ENCODE measurements at regions not wholly inside any gene's neighbourhood (a gene's known extent, or its start where the extent isn't known, plus 50 kb on each side); places are given as distances from the start of the nearest gene placed in this dataset.

DNA sequence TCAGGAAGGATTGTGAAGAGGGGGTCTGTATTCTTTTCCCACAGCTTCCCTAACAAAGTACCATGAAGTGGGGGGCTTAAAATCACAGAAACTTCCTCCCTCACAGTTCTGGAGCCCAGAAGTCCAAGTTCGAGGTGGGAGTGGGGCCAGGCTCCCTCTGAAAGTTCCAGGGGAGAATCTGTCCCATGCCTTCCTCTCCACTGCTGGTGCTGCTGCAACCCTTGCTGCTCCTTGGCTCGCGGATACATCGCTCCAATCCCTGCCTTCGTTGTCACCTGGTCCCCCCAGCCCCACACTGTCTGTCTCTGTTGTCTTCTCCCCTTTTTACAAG is 134.1 kb downstream of the DDX1 start:
- H3K9ac ChIP-seq (ENCODE audit: low read length): no peak overlapping the region
- H2AFZ ChIP-seq (ENCODE audit: low read depth, low read length): no peak overlapping the region
- H3K4me3 ChIP-seq (ENCODE audit: low read length): no peak overlapping the region
- H3K9me3 ChIP-seq (ENCODE audit: low read length): no peaks in the 10 kb centered on the region
- no peaks in the 10 kb centered on the region for H3K79me2 ChIP-seq (replicated peaks; ENCODE audit: insufficient read depth, low read length)
- no peaks in the 10 kb centered on the region for H3K9me2 ChIP-seq (ENCODE audit: insufficient read depth, low read length)
- H4K20me1 ChIP-seq (ENCODE audit: insufficient read depth): no peaks in the 10 kb centered on the region
- no peaks in the 10 kb centered on the region for H3F3A ChIP-seq (ENCODE audit: insufficient read depth, low read length, poor library complexity, severe bottlenecking)
- no peaks in the 10 kb centered on the region for H3K27me3 ChIP-seq (ENCODE audit: insufficient read depth, low read depth, low read length)
- H3K4me2 ChIP-seq (ENCODE audit: low read length): no peak overlapping the region
- no peaks in the 10 kb centered on the region for H3K36me3 ChIP-seq (ENCODE audit: insufficient read depth, low read length)
- H3K27ac ChIP-seq (ENCODE audit: low read length): no peak overlapping the region
- TF ChIP-seq, protein P1, sequence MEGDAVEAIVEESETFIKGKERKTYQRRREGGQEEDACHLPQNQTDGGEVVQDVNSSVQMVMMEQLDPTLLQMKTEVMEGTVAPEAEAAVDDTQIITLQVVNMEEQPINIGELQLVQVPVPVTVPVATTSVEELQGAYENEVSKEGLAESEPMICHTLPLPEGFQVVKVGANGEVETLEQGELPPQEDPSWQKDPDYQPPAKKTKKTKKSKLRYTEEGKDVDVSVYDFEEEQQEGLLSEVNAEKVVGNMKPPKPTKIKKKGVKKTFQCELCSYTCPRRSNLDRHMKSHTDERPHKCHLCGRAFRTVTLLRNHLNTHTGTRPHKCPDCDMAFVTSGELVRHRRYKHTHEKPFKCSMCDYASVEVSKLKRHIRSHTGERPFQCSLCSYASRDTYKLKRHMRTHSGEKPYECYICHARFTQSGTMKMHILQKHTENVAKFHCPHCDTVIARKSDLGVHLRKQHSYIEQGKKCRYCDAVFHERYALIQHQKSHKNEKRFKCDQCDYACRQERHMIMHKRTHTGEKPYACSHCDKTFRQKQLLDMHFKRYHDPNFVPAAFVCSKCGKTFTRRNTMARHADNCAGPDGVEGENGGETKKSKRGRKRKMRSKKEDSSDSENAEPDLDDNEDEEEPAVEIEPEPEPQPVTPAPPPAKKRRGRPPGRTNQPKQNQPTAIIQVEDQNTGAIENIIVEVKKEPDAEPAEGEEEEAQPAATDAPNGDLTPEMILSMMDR (IDR thresholded peaks at IDR 0.05; ENCODE audit: poor library complexity, severe bottlenecking): no peak
- TF ChIP-seq POLR2AphosphoS5 (IDR thresholded peaks at IDR 0.05): no peak
- no peak for TF ChIP-seq TAF1 (IDR thresholded peaks at IDR 0.05; ENCODE audit: low read depth)
- TF ChIP-seq RAD21 (conservative IDR thresholded peaks at IDR 0.05): no peak
- no peak for TF ChIP-seq EP300 (conservative IDR thresholded peaks at IDR 0.05; ENCODE audit: poor library complexity, severe bottlenecking)
- no peak for TF ChIP-seq MXI1 (conservative IDR thresholded peaks at IDR 0.05; ENCODE audit: poor library complexity, severe bottlenecking)
- TF ChIP-seq SMC3 (conservative IDR thresholded peaks at IDR 0.05; ENCODE audit: poor library complexity): no peak
- TF ChIP-seq, protein P2, sequence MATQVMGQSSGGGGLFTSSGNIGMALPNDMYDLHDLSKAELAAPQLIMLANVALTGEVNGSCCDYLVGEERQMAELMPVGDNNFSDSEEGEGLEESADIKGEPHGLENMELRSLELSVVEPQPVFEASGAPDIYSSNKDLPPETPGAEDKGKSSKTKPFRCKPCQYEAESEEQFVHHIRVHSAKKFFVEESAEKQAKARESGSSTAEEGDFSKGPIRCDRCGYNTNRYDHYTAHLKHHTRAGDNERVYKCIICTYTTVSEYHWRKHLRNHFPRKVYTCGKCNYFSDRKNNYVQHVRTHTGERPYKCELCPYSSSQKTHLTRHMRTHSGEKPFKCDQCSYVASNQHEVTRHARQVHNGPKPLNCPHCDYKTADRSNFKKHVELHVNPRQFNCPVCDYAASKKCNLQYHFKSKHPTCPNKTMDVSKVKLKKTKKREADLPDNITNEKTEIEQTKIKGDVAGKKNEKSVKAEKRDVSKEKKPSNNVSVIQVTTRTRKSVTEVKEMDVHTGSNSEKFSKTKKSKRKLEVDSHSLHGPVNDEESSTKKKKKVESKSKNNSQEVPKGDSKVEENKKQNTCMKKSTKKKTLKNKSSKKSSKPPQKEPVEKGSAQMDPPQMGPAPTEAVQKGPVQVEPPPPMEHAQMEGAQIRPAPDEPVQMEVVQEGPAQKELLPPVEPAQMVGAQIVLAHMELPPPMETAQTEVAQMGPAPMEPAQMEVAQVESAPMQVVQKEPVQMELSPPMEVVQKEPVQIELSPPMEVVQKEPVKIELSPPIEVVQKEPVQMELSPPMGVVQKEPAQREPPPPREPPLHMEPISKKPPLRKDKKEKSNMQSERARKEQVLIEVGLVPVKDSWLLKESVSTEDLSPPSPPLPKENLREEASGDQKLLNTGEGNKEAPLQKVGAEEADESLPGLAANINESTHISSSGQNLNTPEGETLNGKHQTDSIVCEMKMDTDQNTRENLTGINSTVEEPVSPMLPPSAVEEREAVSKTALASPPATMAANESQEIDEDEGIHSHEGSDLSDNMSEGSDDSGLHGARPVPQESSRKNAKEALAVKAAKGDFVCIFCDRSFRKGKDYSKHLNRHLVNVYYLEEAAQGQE (IDR thresholded peaks at IDR 0.05; ENCODE audit: borderline replicate concordance): no peak

DNA sequence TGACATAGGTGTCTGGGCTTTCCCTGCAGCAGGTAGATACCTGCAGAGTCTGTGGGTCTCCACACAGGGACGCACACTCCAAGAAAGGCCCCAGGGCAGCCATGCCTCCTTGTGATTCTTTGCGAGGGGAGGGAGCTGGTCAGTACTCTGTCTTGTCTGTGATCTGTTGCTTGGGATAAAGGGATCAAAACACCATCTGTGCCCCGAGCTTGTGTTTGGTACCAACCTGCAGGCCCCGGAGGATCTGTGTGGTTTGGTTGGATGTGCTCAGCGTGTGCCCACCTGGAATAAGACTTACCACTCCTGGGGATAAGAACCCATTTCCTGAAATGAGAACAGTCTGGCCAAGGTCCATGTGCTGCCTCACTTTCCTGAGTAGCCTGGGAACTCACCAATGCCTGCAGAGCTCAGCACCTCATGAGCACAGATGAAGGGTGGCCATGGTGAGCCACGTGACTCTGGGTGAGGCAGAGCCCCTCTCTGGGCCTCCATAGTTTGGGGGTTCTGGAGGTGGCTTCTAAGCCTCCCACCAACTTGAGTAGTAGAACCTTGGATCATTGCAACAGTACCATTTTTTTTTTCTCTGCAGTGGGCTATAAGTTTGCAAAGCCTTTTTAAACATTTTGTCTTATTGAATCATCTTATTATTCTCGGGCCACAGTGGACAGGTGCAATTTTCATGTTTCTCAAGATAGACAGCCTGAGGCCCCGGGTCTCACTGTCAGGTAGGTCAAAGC is 134.8 kb downstream of the DDX1 start:
- Histone ChIP-seq H3K36me3 (ENCODE audit: insufficient read depth, low read length) (no peaks in the 10 kb centered on the region), H3K4me3 (ENCODE audit: low read length) (no peak overlapping the region), H2AFZ (ENCODE audit: low read depth, low read length) (no peak overlapping the region), H3K4me2 (ENCODE audit: low read length) (no peak overlapping the region), H3K27me3 (ENCODE audit: insufficient read depth, low read depth, low read length) (no peaks in the 10 kb centered on the region), H3K9ac (ENCODE audit: low read length) (no peak overlapping the region), H4K20me1 (ENCODE audit: insufficient read depth) (no peaks in the 10 kb centered on the region), H3K79me2 (replicated peaks; ENCODE audit: insufficient read depth, low read length) (no peaks in the 10 kb centered on the region), H3K9me3 (ENCODE audit: low read length) (no peaks in the 10 kb centered on the region), H3F3A (ENCODE audit: insufficient read depth, low read length, poor library complexity, severe bottlenecking) (no peaks in the 10 kb centered on the region), H3K9me2 (ENCODE audit: insufficient read depth, low read length) (no peaks in the 10 kb centered on the region), H3K27ac (ENCODE audit: low read length) (no peak overlapping the region)
- TF ChIP-seq RAD21 (conservative IDR thresholded peaks at IDR 0.05) (no peak), EZH2 (IDR thresholded peaks at IDR 0.05; ENCODE audit: borderline replicate concordance, insufficient read depth, low read length, poor library complexity, severe bottlenecking) (no peak)
